Esophagus squamous epithelium (tissue), 4 donors: ENCODE measurements at regions not wholly inside any gene's neighbourhood (a gene's known extent, or its start where the extent isn't known, plus 50 kb on each side); places are given as distances from the start of the nearest gene placed in this dataset.

Experiments
- CTCF ChIP-seq, 6 experiments: fragments of 450-650 bp in 4 of 6; fragments of 200-600 bp in 2 of 6; sonication (generic) in 2 of 6; IDR thresholded peaks; one replicate each; pipeline ENCODE4 v1.5.1; 2016 to 2019; ENCODE audit warnings: antibody characterized with exemption in 6 of 6, mild to moderate bottlenecking in 4 of 6, moderate library complexity in 4 of 6
- POLR2A ChIP-seq, 4 donors: fragments of 450-650 bp; IDR thresholded peaks; one replicate each; pipeline ENCODE4 v1.6.1; 2017; ENCODE audit warnings: antibody characterized with exemption in 4 of 4, mild to moderate bottlenecking in 4 of 4, moderate library complexity in 3 of 4

- TF ChIP-seq CTCF (IDR thresholded peaks at IDR 0.05) = no peak
- no peak for TF ChIP-seq POLR2A (IDR thresholded peaks at IDR 0.05)
Observed at GRCh38 chr1:181208967-181209366, 120.5 kb downstream of the IER5 start.
